SK-N-SH treated with all-trans-retinoic acid at 6 μM for 48 hours (cell line): ENCODE measurements at regions not wholly inside any gene's neighbourhood (a gene's known extent, or its start where the extent isn't known, plus 50 kb on each side); places are given as distances from the start of the nearest gene placed in this dataset.

ENCODE experiments used
- ATAC-seq: fragments of 200-7000 bp; cut with Tn5 transposase; 3 replicates; pipeline ENCODE4 v1.9.1; 2020; ENCODE audit warnings: mild to moderate bottlenecking, moderate library complexity
- ARNTL ChIP-seq: fragments of 450-650 bp; formaldehyde crosslinking; IDR thresholded peaks from 2 replicates; pipeline ENCODE4 v1.5.0; 2020; ENCODE audit warnings: low read depth, mild to moderate bottlenecking, moderate library complexity, borderline replicate concordance
- BACH2 ChIP-seq: fragments of 250-450 bp; sonication (Bioruptor Pico); IDR thresholded peaks from 2 replicates; pipeline ENCODE4 v1.9.0; 2021; ENCODE audit warnings: mild to moderate bottlenecking, borderline replicate concordance
- CSRNP3 ChIP-seq: fragments of 250-450 bp; sonication (Bioruptor Pico); IDR thresholded peaks from 2 replicates; pipeline ENCODE4 v1.5.1; 2021; ENCODE audit warnings: mild to moderate bottlenecking, moderate library complexity
- ESRRG ChIP-seq: fragments of 250-450 bp; sonication (Bioruptor Pico); IDR thresholded peaks from 2 replicates; pipeline ENCODE4 v1.6.1; 2021; ENCODE audit warnings: mild to moderate bottlenecking
- GLIS3 ChIP-seq: fragments of 250-450 bp; sonication (Bioruptor Pico); IDR thresholded peaks from 2 replicates; pipeline ENCODE4 v1.5.0; 2020; ENCODE audit warnings: mild to moderate bottlenecking, moderate library complexity
- ISL1 ChIP-seq: fragments of 250-450 bp; sonication (Bioruptor Pico); IDR thresholded peaks from 2 replicates; pipeline ENCODE4 v2.1.2; 2022; ENCODE audit warnings: mild to moderate bottlenecking, moderate library complexity
- OSR1 ChIP-seq: fragments of 250-450 bp; sonication (Bioruptor Pico); IDR thresholded peaks from 2 replicates; pipeline ENCODE4 v1.8.0; 2022; ENCODE audit warnings: moderate library complexity, mild to moderate bottlenecking, inconsistent platforms
- PATZ1 ChIP-seq: fragments of 250-450 bp; sonication (Bioruptor Pico); IDR thresholded peaks from 2 replicates; pipeline ENCODE4 v1.8.0; 2020; ENCODE audit warnings: mild to moderate bottlenecking, moderate library complexity, borderline replicate concordance
- POU6F1 ChIP-seq: fragments of 250-450 bp; sonication (Bioruptor Pico); IDR thresholded peaks from 2 replicates; pipeline ENCODE4 v1.8.0; 2021; ENCODE audit warnings: low read depth, mild to moderate bottlenecking, moderate library complexity, borderline replicate concordance
- PPARA ChIP-seq: fragments of 250-450 bp; sonication (Bioruptor Pico); IDR thresholded peaks from 2 replicates; pipeline ENCODE4 v1.5.0; 2020; ENCODE audit warnings: mild to moderate bottlenecking, borderline replicate concordance
- TOX ChIP-seq: fragments of 250-450 bp; sonication (Bioruptor Pico); IDR thresholded peaks from 2 replicates; pipeline ENCODE4 v1.8.0; 2021; ENCODE audit warnings: mild to moderate bottlenecking, moderate library complexity, borderline replicate concordance
- TSHZ2 ChIP-seq: fragments of 250-450 bp; sonication (Bioruptor Pico); IDR thresholded peaks from 2 replicates; pipeline ENCODE4 v1.5.0; 2020; ENCODE audit warnings: mild to moderate bottlenecking, moderate library complexity
- ZC3H10 ChIP-seq: fragments of 250-450 bp; sonication (Bioruptor Pico); IDR thresholded peaks from 2 replicates; pipeline ENCODE4 v1.5.1; 2021; ENCODE audit warnings: mild to moderate bottlenecking, moderate library complexity
- ZFP3 ChIP-seq: fragments of 250-450 bp; sonication (Bioruptor Pico); IDR thresholded peaks from 2 replicates; pipeline ENCODE4 v1.5.0; 2020; ENCODE audit warnings: mild to moderate bottlenecking, moderate library complexity
- ZNF565 ChIP-seq: fragments of 450-650 bp; formaldehyde crosslinking; conservative IDR thresholded peaks from 2 replicates; pipeline ENCODE4 v1.5.0; 2020; ENCODE audit warnings: low read depth, mild to moderate bottlenecking, moderate library complexity
- ZNF70 ChIP-seq: fragments of 450-650 bp; formaldehyde crosslinking; IDR thresholded peaks from 2 replicates; pipeline ENCODE4 v1.5.0; 2020; ENCODE audit warnings: mild to moderate bottlenecking, moderate library complexity
- ZNF8 ChIP-seq: fragments of 450-650 bp; formaldehyde crosslinking; IDR thresholded peaks from 2 replicates; pipeline ENCODE4 v1.5.0; 2020; ENCODE audit warnings: mild to moderate bottlenecking, moderate library complexity
- TF ChIP-seq, protein P1 (sequence below): fragments of 250-450 bp; sonication (Bioruptor Pico); IDR thresholded peaks from 2 replicates; pipeline ENCODE4 v1.5.1; 2020; ENCODE audit warnings: low read depth, mild to moderate bottlenecking, moderate library complexity

DNA sequence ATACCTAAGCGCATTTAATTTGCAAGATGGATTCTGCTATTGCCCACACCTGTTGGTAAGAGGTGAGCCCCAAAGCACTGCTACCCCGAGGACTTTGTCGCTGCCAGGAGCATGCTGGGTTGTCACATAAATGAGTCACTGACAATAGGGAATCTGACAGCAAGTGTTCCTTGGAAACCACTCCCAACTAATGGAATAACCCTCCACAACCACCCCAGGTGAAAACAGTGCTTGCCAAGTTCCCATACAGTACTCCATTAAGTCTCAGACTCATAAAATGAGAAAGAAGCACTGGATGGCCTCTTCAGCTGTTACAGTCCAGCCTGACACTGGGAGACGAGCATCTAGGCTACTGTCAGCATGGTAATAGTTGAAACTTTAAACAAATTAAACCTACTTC, 108.6 kb downstream of the EFNB2 start:
- ATAC-seq: no peak
- TF ChIP-seq CSRNP3 (CRISPR knock-in tag) (no peak), GLIS3 (CRISPR knock-in tag) (no peak), ZFP3 (CRISPR knock-in tag) (no peak), ISL1 (no peak), ARNTL (CRISPR knock-in tag) (no peak), OSR1 (CRISPR knock-in tag) (no peak), ZNF70 (CRISPR knock-in tag) (no peak), TOX (CRISPR knock-in tag) (no peak), POU6F1 (no peak), PATZ1 (CRISPR knock-in tag) (no peak), ZC3H10 (no peak), ZNF565 (CRISPR knock-in tag) (no peak), ZNF8 (CRISPR knock-in tag) (no peak), PPARA (CRISPR knock-in tag) (no peak), BACH2 (CRISPR knock-in tag) (no peak), TSHZ2 (CRISPR knock-in tag) (no peak)

DNA sequence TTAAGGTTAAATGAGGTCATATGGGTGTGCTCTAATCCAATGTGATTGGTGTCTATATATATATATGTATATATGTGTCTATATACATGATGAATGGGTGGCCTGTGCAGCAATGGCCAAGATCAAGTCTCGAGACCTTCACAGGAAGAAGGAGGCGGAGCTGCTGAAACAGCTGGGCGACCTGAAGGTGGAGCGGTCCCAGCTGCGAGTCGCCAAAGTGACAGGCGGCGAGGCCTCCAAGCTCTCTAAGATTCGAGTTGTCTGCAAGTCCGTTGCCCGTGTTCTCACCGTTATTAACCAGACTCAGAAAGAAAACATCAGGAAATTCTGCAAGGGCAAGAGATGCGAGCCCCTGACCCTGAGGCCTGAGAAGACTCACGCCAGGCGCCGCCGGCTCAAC, 109.8 kb downstream of the EFNB2 start:
- TF ChIP-seq ZC3H10 (no peak), TOX (CRISPR knock-in tag) (no peak), PATZ1 (CRISPR knock-in tag) (no peak)
- no peak for ATAC-seq

- no peak for ATAC-seq
- TF ChIP-seq PPARA (CRISPR knock-in tag): no peak
- TF ChIP-seq POU6F1: no peak
- TF ChIP-seq GLIS3 (CRISPR knock-in tag): no peak
- TF ChIP-seq, protein P1, sequence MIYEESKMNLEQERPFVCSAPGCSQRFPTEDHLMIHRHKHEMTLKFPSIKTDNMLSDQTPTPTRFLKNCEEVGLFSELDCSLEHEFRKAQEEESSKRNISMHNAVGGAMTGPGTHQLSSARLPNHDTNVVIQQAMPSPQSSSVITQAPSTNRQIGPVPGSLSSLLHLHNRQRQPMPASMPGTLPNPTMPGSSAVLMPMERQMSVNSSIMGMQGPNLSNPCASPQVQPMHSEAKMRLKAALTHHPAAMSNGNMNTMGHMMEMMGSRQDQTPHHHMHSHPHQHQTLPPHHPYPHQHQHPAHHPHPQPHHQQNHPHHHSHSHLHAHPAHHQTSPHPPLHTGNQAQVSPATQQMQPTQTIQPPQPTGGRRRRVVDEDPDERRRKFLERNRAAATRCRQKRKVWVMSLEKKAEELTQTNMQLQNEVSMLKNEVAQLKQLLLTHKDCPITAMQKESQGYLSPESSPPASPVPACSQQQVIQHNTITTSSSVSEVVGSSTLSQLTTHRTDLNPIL: no peak
- no peak for TF ChIP-seq ESRRG (CRISPR knock-in tag)
Measured at GRCh38 chr13:106424805-106425204, 110.7 kb downstream of the EFNB2 start.
